ENCODE measurements at regions not wholly inside any gene's neighbourhood (a gene's known extent, or its start where the extent isn't known, plus 50 kb on each side); places are given as distances from the start of the nearest gene placed in this dataset.

- no peak for TF ChIP-seq CTCF (conservative IDR thresholded peaks at IDR 0.05; ENCODE audit: low read length)
- no peak for TF ChIP-seq EZH2phosphoT487 (IDR thresholded peaks at IDR 0.05; ENCODE audit: borderline replicate concordance)
Observed at GRCh38 chr4:128394778-128395177, 107.2 kb upstream of the PGRMC2 start.
